GM19467 (cell line): ENCODE measurements at regions not wholly inside any gene's neighbourhood (a gene's known extent, or its start where the extent isn't known, plus 50 kb on each side); places are given as distances from the start of the nearest gene placed in this dataset.

Source experiments
- ATAC-seq: cut with Tn5 transposase; IDR thresholded peaks from one replicate; pipeline ENCODE4 v1.9.1; 2021; ENCODE audit warnings: mild to moderate bottlenecking, moderate library complexity; ENCODE audit not compliant: unreplicated experiment

DNA sequence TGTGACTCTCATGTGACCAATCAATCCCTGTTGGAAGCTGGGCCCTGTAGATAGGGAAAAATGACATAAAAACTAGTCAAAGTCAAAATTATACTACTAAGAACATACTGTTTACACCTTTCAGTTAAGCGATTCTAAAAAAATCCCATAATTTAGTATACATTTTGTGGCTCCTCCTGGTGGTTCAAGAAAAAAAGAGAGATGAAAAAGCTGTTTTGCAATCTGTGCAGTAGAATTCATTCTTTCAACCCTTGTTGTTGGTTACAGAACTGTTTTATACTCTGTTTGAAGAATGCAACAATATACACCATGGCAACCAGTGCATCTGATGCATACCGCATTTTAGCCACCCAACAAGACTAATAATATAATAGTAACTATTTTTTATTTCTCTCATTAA, 66.8 kb upstream of the ANK2 start:
- no peak for ATAC-seq

DNA sequence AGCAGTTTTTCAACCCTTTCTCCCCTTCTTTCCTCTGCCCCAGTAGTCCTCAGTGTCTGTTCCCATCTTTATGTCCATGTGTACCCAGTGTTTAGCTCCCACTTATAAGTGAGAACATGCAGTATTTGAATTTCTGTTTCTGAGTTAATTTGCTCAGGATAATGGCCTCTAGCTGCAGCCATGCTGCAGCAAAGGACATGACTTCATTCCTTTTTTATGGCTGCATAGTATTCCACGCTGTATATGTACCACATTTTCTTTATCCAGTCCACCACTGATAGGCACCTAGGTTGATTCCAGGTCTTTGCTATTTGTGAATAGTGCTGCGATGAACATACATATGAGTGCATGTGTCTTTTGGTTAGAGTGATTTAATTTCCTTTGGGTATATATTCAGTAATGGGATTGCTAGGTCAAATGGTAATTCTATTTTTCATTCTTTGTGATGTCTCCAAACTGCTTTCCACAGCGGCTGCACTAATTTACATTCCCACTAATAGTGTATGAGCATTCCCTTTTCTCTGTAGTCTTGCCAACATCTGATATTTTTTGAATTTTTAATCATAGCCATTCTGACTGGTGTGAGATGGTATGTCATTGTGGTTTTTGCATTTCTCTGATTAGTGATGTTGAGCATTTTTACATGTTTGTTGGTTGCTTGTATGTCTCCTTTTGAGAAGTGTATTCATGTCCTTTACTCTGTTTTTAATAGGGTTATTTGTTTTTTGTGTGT, 54.6 kb upstream of the ANK2 start:
- no peak for ATAC-seq
